ENCODE measurements at regions not wholly inside any gene's neighbourhood (a gene's known extent, or its start where the extent isn't known, plus 50 kb on each side); places are given as distances from the start of the nearest gene placed in this dataset.
"Not testable (repeated sequence)": the region's sequence is repeated elsewhere in the genome, so short reads cannot be mapped to it uniquely, and the experiment has no call there.

DNA sequence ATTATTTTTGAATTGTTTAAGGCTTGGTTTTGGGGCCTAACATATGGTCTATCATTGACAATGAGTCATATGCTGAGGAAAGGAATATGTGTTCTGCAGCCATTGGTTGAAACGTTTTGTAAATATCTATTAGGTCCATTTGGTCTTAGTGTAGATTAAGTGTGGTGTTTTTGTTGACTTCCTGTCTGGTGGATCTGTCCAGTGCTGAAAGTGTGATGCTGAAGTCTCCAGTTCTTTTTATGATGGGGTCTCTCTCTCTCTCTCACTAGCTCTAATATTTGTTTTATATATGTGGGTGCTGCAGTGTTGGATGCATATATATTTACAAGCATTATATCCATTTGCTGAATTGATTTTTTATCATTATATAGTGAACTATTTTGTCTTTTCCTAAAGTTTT, 727.2 kb downstream of the KHDRBS2 start:
- peaks cover 24% of the 10 kb centered on the region for H3K9me3 Mint-ChIP-seq (ENCODE audit: unreplicated experiment)
- TF ChIP-seq, protein P1, sequence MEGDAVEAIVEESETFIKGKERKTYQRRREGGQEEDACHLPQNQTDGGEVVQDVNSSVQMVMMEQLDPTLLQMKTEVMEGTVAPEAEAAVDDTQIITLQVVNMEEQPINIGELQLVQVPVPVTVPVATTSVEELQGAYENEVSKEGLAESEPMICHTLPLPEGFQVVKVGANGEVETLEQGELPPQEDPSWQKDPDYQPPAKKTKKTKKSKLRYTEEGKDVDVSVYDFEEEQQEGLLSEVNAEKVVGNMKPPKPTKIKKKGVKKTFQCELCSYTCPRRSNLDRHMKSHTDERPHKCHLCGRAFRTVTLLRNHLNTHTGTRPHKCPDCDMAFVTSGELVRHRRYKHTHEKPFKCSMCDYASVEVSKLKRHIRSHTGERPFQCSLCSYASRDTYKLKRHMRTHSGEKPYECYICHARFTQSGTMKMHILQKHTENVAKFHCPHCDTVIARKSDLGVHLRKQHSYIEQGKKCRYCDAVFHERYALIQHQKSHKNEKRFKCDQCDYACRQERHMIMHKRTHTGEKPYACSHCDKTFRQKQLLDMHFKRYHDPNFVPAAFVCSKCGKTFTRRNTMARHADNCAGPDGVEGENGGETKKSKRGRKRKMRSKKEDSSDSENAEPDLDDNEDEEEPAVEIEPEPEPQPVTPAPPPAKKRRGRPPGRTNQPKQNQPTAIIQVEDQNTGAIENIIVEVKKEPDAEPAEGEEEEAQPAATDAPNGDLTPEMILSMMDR (IDR thresholded peaks at IDR 0.05; ENCODE audit: unreplicated experiment) = no peak
- POLR2A ChIA-PET = no interaction called here
- H3K36me3 Mint-ChIP-seq (ENCODE audit: insufficient read depth, unreplicated experiment) = no peaks in the 10 kb centered on the region
- no peaks in the 10 kb centered on the region for H3K27me3 Mint-ChIP-seq (ENCODE audit: insufficient read depth, unreplicated experiment)
- no peak overlapping the region for H3K4me3 Mint-ChIP-seq (ENCODE audit: unreplicated experiment)
- no peak for DNase-seq (ENCODE audit: unreplicated experiment)
- intact Hi-C loops (cut with micrococcal nuclease) = no loop called here
- CTCF ChIA-PET = interaction anchor here (0.6 kb wide), 1 partner anchor 871 kb away, joined by 3 read pairs; no protein-coding TSS in a partner anchor
- peaks cover 10% of the 10 kb centered on the region for H3K4me1 Mint-ChIP-seq (ENCODE audit: insufficient read depth, unreplicated experiment)
- no peak overlapping the region for H3K27ac Mint-ChIP-seq (ENCODE audit: low read depth, unreplicated experiment)
- BruUV-seq (replicated peaks) = no TSS peak

DNA sequence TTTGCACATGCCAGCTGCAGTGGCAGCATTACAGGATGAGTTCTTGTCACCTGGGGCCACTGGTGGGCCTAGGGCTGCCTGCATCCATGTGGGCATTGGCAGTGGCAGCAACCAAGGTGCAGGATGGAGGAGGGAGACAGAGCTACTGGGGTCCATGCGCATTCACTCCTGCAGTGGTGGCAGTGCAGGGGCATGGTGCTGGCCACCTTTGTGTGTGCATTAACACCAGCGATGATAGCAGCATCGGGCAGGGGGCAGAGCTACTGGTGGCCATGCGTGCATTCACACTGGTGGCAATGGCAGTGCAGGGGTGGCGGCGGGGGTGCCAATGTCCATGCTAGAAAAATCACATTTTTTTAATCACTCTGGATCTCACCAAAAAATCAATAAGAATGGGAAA, 730.0 kb downstream of the KHDRBS2 start:
- no peak for DNase-seq (ENCODE audit: unreplicated experiment)
- ChIA-PET CTCF (no interaction called here), POLR2A (no interaction called here)
- TF ChIP-seq, protein P1 (IDR thresholded peaks at IDR 0.05; ENCODE audit: unreplicated experiment) = no peak
- Mint-ChIP-seq H3K36me3 (ENCODE audit: insufficient read depth, unreplicated experiment) (no peaks in the 10 kb centered on the region), H3K4me3 (ENCODE audit: unreplicated experiment) (no peak overlapping the region), H3K27ac (ENCODE audit: low read depth, unreplicated experiment) (no peak overlapping the region), H3K9me3 (ENCODE audit: unreplicated experiment) (peaks cover 28% of the 10 kb centered on the region), H3K27me3 (ENCODE audit: insufficient read depth, unreplicated experiment) (no peaks in the 10 kb centered on the region), H3K4me1 (ENCODE audit: insufficient read depth, unreplicated experiment) (peaks cover 10% of the 10 kb centered on the region)
- intact Hi-C loops (cut with micrococcal nuclease) = no loop called here
- BruUV-seq (replicated peaks) = no TSS peak

DNA sequence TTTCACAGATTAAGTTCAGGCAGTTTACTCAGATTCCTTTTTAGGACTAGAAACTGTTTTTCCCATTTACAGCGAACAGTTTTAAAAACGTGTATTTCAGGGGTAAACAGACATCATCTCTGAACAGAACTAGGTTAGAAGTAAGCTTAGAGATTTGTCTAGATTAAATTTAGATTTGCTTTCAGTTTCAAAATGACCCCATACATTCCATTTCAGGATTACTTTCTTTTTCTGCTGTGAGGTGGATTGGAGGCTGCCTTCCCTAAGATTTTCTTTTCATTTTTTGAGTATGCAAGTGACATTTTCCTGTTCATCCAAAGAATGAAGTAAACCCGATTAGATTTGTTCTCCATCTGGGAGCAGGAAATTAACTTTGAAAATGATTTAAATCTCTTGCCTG, 747.2 kb downstream of the KHDRBS2 start:
- H3K27ac Mint-ChIP-seq (ENCODE audit: low read depth, unreplicated experiment) = peak overlapping the region; percentile 74
- no TSS peak for BruUV-seq (replicated peaks)
- ChIA-PET POLR2A (no interaction called here), CTCF (no interaction called here)
- DNase-seq (ENCODE audit: unreplicated experiment) = no peak
- peak overlapping the region; percentile 7 for H3K4me3 Mint-ChIP-seq (ENCODE audit: unreplicated experiment)
- H3K9me3 Mint-ChIP-seq (ENCODE audit: unreplicated experiment) = peaks cover 32% of the 10 kb centered on the region
- no peaks in the 10 kb centered on the region for H3K36me3 Mint-ChIP-seq (ENCODE audit: insufficient read depth, unreplicated experiment)
- TF ChIP-seq, protein P1 (IDR thresholded peaks at IDR 0.05; ENCODE audit: unreplicated experiment) = no peak
- H3K4me1 Mint-ChIP-seq (ENCODE audit: insufficient read depth, unreplicated experiment) = no peaks in the 10 kb centered on the region
- H3K27me3 Mint-ChIP-seq (ENCODE audit: insufficient read depth, unreplicated experiment) = no peaks in the 10 kb centered on the region
- intact Hi-C loops (cut with micrococcal nuclease) = no loop called here

DNA sequence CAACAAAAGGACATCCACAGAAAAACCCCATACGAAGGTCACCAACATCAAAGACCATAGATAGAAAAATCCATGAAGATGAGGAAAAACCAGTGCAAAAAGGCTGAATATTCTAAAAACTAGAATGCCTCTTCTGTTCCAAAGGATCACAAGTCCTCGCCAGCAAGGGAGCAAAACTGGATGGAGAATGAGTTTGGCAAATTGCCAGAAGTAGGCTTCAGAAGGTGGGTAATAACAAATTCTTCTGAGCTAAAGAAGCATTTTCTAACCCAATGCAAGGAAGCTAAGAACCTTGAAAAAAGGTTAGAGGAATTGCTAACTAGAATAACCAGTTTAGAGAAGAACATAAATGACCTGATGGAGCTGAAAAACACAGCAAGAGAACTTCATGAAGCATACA, 753.3 kb downstream of the KHDRBS2 start:
- H3K27ac Mint-ChIP-seq (ENCODE audit: low read depth, unreplicated experiment); CTCF ChIA-PET; DNase-seq (ENCODE audit: unreplicated experiment); H3K4me3 Mint-ChIP-seq (ENCODE audit: unreplicated experiment); H3K36me3 Mint-ChIP-seq (ENCODE audit: insufficient read depth, unreplicated experiment); intact Hi-C loops (cut with micrococcal nuclease); H3K27me3 Mint-ChIP-seq (ENCODE audit: insufficient read depth, unreplicated experiment); POLR2A ChIA-PET; H3K4me1 Mint-ChIP-seq (ENCODE audit: insufficient read depth, unreplicated experiment); BruUV-seq (replicated peaks): not testable (repeated sequence)
- peaks cover 41% of the 10 kb centered on the region for H3K9me3 Mint-ChIP-seq (ENCODE audit: unreplicated experiment)
